Endothelial cell of hepatic sinusoid (primary cell): ENCODE measurements at regions not wholly inside any gene's neighbourhood (a gene's known extent, or its start where the extent isn't known, plus 50 kb on each side); places are given as distances from the start of the nearest gene placed in this dataset.
"Not testable (repeated sequence)": the region's sequence is repeated elsewhere in the genome, so short reads cannot be mapped to it uniquely, and the experiment has no call there.

ENCODE experiments used
- in situ Hi-C: cut with HindIII; loops from 2 replicates; pipeline ENCODE4 v1.10.0; 2017; ENCODE audit warnings: low sequenced_read_pairs

DNA sequence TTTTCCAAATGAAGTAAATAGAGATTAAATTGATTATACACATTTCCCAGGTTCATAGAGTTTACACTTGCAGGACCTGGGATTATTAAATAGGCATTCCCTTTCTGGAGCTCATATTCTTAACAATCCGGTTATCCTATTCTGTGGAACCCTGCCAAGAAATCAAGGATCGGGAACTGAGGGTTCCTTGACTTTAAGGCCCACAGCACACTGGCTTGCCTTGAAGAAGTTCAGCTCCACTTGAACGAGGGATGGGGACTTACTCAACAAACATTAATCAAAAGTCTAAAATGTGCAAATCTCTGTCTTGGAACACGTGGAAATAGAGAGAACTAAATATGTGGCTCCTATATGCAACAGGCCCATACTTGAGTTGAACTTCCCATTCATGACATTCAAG is 142.3 kb upstream of the RGPD4 start:
- in situ Hi-C loops: no loop called here

DNA sequence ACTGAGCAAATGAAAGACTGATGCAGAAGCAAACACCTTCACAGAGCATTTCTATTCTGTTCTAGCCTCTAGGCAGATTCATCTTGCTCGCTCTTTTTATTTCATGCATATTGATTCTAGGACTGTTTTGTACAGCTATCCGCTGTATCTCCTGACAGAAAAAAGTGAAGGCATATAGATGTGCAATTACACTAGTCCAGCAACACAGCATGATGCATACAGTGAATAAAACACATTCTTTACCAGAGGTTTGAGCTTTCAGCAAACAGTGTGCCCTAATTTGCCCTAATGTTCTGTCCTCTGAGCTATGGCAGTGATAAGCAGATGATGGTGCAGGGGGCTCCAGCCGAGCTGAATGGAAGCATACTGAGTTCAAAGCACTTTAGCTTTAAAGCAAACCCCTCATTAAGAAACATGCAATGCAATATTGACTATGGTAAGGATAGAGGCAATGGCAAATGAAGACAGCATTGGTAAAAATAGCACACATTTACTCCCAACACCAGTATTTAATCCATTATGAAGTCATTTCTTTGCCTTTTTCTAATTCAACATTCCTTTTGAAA is 141.2 kb upstream of the RGPD4 start:
- in situ Hi-C loops: no loop called here

DNA sequence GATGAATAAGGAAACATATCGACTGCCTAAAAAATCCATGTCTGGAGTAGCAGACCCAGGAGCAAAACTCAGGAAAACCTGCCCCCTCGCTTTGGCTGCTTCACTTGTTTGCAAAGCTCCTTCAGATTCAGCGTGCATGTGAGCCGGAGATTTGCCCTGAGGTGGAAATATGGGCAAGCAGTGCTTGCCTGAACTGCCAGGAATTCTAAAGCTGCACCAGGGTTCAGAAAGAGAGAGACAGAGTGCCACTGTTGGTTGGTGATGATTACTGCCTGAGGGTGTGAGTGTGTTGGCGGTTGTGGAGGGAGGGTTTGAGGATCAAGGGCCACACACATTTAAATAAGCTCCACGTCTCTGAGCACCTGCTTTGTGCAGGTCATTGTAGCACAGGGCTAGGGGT is 139.6 kb upstream of the RGPD4 start:
- in situ Hi-C loops: no loop called here

DNA sequence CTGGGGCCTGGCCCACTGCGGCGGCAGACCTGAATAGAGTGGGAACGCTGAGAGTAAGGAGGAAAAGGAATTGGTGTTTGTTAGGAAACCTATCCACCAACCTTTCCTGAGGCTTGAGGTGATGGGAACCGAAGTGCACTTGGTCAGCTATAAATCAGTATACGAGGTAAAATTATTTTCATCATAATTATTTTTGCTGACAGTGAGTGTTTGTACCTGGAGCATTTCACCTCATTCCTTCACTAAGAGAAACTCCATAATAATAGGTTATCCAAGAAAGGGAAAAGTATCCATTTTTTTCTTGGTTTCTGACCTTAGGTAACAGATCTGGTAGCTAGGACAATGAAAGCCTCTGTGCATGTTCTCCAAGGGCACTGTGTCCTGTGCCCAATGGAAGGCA is 138.6 kb upstream of the RGPD4 start:
- in situ Hi-C loops: no loop called here

DNA sequence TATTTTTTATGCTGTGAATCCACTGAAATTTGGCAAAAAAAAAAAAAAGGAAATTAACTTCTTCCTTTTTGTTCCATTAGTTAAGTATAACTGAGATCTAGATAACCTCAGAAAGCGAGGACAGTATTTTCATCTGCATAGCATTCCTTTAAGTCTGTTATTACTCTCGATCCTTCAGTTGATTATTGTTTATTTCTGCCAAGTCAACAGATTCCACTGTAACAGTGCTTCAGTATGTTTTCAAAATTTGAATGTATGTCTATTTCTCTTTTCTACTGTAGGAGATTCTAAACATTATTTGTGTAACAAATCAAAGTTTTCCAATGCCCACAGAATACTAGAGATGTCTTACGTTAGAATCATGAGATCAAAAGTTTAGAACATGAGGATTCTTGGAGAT is 133.1 kb upstream of the RGPD4 start:
- in situ Hi-C loops: no loop called here

DNA sequence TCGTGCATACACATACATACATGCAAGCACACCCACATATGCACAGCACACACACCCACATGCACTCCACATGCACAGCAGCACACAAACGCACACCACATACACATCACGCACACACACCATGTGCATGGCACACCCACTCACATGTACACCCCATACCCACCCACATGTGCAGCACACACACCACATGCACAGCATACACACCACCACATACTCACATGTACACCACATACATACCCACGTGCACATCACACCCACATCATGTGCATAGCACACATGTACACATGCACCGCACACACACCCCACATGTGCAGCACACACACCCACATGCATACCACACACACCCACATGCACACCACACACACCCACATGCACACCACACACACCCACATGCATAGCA is 132.0 kb upstream of the RGPD4 start:
- in situ Hi-C loops: no loop called here

- in situ Hi-C loops: no loop called here
Measured at GRCh38 chr2:107697385-107697784, 129.3 kb upstream of the RGPD4 start.

GRCh38 chr2:107698861-107699260 is 127.8 kb upstream of the RGPD4 start:
- in situ Hi-C loops: no loop called here

- in situ Hi-C loops: no loop called here
Measured at GRCh38 chr2:107700073-107700472, 126.6 kb upstream of the RGPD4 start.

DNA sequence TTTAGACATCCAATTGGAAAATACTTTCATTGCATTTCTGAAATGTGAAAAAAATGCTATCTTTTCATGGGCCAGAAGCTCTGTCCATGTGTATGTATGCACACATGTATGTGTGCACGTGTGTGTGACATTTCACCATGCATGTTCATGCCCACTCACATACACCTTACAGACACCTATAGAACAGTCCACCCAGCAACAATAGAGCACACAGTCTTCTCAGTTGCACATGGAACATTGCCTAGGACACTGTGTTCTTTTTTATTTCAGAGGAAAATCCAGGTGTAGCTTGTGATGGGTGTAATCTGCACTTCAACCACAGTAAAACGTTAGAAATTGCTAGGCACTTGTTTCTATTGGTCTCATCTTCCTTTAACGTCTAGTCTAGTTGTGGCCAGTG is 114.8 kb upstream of the RGPD4 start:
- in situ Hi-C loops: no loop called here

- in situ Hi-C loops: no loop called here
Measured at GRCh38 chr2:107712857-107713256, 113.8 kb upstream of the RGPD4 start.

DNA sequence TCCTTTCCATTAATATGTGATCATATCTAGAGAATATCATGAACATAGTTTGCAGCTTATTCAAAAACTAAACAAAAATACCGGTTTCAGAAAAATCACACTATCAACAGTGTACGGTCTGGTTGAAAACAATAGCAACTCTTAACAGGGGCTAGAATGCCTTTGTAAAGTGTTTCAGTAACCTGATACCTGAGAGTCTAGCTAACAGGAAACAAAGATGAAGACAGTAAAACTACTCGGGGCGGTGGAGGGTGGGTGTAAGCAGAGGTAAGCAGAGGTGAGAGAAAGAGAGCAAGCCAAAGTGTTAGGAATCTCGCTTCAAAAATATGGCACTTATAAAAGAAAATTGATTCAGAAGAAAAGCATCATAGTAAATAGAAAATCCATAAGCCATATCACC is 109.0 kb upstream of the RGPD4 start:
- in situ Hi-C loops: no loop called here

GRCh38 chr2:107719141-107719540 is 107.6 kb upstream of the RGPD4 start:
- in situ Hi-C loops: no loop called here

DNA sequence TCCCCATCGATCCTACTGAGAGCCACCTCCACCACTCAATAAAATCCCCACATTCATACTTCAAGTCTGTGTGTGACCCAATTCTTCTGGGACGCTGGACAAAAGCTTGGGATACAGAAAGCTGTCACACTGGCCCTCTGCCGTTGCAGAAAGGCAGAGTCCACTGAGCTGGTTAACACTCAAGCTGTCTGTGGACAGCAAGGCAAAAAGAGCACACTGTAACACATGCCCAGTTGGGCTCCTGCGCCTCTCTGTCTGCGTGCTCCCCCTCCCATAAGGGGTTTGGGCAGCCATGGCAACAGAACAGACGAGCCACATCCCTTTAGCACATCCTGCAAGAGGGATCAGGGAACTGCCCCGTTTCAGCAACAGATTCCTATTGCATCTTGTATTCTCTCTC is 106.9 kb upstream of the RGPD4 start:
- in situ Hi-C loops: no loop called here

- in situ Hi-C loops: no loop called here
Measured at GRCh38 chr2:107721178-107721577, 105.5 kb upstream of the RGPD4 start.

- in situ Hi-C loops: no loop called here
Measured at GRCh38 chr2:107721586-107721985, 105.1 kb upstream of the RGPD4 start.

DNA sequence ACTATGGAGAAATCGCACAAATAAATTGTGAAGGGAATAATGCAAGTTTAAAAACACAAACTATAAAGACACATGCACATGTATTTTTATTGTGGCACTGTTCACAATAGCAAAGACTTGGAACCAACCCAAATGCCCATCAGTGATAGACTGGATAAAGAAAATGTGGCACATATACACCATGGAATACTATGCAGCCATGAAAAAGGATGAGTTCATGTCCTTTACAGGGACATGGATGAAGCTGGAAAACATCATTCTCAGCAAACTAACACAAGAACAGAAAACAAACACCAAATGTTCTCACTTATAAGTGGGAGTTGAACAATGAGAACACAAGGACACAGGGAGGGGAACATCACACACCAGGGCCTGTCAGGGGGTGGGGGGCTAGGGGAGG is 100.9 kb upstream of the RGPD4 start:
- in situ Hi-C loops: not testable (repeated sequence)

DNA sequence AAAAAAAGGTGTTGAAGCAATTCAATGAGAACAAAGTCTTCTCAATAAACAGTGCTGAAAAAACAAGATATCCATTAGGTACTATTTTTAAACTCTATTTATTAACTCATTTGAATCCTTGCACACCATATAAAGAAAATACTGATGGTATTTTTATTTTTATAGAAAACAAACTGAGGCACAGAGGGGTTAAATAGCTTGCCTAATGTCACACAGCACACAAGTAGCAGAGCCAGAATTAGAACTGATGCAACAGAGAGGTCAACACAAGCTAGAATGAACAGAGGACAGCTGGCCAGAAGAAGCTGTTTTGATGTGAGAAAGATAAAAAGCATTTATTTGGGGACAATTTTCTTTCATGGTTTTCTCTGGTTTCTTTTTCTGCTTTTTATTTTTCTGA is 99.4 kb upstream of the RGPD4 start:
- in situ Hi-C loops: no loop called here

DNA sequence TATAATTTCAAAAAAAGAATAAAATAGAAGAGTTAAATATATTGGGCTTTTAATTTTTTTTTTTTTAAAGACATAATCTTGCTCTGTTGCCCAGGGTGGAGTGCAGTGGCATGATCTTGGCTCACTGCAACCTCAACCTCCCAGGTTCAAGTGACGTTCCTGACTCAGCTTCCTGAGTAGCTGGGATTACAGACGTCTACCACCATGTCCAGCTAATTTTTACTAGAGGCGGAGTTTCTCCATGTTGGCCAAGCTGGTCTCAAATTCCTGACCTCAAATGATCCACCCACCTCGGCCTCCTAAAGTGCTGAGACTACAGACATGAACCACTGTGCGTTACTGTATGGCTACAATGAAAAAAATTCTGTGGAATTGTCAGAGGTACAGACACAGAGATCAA is 98.1 kb upstream of the RGPD4 start:
- in situ Hi-C loops: no loop called here

DNA sequence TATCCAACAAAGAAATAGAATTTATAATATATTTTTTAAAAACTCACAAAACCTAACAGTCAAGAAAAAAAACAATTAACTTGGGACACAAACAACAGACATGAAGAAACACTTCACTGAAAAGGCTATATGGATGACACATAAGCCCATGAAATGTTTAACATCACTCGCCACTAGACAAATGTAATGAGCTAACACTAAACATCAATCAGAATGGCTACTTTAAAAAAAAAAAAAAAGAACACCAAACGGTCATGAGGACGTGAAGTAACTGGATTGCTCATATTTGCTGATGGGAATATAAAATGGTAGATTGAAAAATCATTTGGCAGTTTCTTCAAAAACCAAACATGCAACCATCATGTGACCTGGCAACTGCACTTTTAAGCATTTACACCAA is 97.3 kb upstream of the RGPD4 start:
- in situ Hi-C loops: no loop called here

DNA sequence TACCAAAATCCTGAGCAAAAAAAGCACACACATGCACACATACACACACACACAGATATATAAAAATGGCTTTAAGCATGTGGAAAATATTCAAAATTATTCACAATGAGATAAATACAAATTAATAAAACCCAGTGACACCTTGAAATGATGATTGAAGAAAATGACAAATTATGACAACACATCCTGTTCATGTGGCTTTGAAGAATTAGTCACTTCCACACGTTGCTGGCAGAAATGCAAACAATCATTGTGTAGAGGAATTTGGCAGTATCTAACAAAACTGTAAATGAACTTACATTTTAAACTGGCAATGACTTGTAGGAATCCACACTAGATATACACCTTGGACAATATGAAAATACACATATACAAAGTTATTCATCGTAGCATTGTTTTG is 95.8 kb upstream of the RGPD4 start:
- in situ Hi-C loops: no loop called here

GRCh38 chr2:107731435-107731834 is 95.3 kb upstream of the RGPD4 start:
- in situ Hi-C loops: no loop called here

DNA sequence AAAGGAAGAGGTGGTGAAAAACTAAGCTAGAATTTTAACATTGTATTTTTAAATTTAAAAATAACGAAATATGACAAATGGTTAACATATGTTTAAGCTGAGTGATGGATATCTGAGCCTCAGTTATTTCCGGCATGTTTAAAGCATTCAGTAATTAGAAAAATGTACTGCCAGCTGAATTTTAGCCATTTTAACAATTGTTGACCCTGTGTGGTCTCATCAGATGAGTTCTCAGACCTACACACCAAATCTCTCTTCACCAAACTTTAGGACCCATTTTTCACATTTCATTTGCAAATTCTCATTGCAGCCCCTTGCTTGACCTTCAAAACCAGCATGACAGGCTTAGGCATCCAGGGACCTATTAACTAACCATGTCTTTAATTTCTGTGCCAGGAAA is 91.5 kb upstream of the RGPD4 start:
- in situ Hi-C loops: no loop called here

- in situ Hi-C loops: no loop called here
Measured at GRCh38 chr2:107737756-107738155, 88.9 kb upstream of the RGPD4 start.
